RWPE1 (cell line): ENCODE measurements at regions not wholly inside any gene's neighbourhood (a gene's known extent, or its start where the extent isn't known, plus 50 kb on each side); places are given as distances from the start of the nearest gene placed in this dataset.

Experiments
- CTCF ChIA-PET: fragments of 350-600 bp; sonication (Branson Sonifier 250); formaldehyde crosslinking; extraction: SDS; loops from one replicate; lab custom pipeline; 2021; lab: Yijun Ruan, JAX
- POLR2A ChIA-PET: fragments of 400-600 bp; formaldehyde crosslinking; extraction: SDS; loops from one replicate; lab custom pipeline; 2020; ENCODE audit warnings: antibody characterized with exemption; ENCODE audit not compliant: low non-redundant PET; lab: Yijun Ruan, JAX
- DNase-seq: peaks from one replicate; pipeline ENCODE4 v3.0.0; 2012; ENCODE audit warnings: low spot score
- H3K27ac ChIP-seq: fragments of 450-650 bp; 2 replicates; pipeline ENCODE4 v1.5.1; 2017
- TF ChIP-seq, protein P1 (sequence below): fragments of 450-650 bp; conservative IDR thresholded peaks from 2 replicates; pipeline ENCODE4 v1.5.1; 2017; ENCODE audit warnings: low read depth, mild to moderate bottlenecking

GRCh38 chr4:128549636-128550035 lies 259.9 kb upstream of the JADE1 start:
- no peak for DNase-seq
- TF ChIP-seq, protein P1, sequence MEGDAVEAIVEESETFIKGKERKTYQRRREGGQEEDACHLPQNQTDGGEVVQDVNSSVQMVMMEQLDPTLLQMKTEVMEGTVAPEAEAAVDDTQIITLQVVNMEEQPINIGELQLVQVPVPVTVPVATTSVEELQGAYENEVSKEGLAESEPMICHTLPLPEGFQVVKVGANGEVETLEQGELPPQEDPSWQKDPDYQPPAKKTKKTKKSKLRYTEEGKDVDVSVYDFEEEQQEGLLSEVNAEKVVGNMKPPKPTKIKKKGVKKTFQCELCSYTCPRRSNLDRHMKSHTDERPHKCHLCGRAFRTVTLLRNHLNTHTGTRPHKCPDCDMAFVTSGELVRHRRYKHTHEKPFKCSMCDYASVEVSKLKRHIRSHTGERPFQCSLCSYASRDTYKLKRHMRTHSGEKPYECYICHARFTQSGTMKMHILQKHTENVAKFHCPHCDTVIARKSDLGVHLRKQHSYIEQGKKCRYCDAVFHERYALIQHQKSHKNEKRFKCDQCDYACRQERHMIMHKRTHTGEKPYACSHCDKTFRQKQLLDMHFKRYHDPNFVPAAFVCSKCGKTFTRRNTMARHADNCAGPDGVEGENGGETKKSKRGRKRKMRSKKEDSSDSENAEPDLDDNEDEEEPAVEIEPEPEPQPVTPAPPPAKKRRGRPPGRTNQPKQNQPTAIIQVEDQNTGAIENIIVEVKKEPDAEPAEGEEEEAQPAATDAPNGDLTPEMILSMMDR: no peak
- no peak overlapping the region for H3K27ac ChIP-seq
- ChIA-PET POLR2A (no interaction called here), CTCF (no interaction called here)

DNA sequence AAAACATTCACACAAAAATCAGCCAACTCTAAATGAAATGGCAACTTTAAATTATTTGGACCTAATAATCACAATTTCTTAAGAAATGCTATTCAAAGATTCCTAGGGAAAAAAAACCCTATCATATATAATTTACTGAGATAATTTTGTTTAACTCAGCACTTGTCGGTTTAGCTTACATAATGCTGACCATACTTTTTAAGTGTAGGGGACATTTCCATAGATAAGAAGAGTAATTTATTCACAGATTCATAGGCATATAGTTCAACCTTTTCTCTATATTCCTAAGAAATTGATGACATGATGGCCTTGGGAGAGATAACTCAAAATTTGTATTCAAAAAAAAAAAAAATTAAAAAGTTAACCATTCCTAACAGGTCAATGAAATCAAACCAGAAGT lies 260.8 kb upstream of the PGRMC2 start:
- ChIA-PET CTCF (no interaction called here), POLR2A (no interaction called here)
- no peak overlapping the region for H3K27ac ChIP-seq
- TF ChIP-seq, protein P1: no peak
- DNase-seq: no peak

GRCh38 chr4:128544272-128544671 lies 256.7 kb upstream of the PGRMC2 start:
- no peak overlapping the region for H3K27ac ChIP-seq
- TF ChIP-seq, protein P1: no peak
- ChIA-PET CTCF (interaction anchor here (0.5 kb wide), 1 partner anchor 52 kb away, joined by 3 read pairs; no protein-coding TSS in a partner anchor), POLR2A (no interaction called here)
- DNase-seq: no peak

DNA sequence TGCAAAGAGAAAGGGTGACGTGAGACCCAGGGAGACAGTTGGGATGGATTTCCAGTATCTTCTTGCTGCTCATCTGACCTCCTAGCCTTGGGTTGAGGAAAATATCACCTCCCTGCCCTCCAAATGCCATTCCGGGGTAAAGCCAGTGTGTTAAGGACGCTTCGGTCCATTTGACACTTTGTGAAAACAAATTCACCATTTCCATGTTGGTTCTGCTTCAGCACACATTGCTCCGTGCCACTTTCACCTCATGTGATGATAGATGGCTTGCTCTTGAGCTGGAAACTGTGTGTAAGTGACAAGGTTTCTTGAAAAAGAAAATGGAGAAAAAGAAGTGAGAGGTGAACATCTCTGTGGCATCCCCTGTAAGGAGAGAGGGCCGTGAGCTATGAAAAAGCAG lies 256.1 kb upstream of the PGRMC2 start:
- TF ChIP-seq, protein P1: no peak
- H3K27ac ChIP-seq: no peak overlapping the region
- ChIA-PET POLR2A (no interaction called here), CTCF (no interaction called here)
- DNase-seq: no peak

GRCh38 chr4:128542047-128542446 lies 254.4 kb upstream of the PGRMC2 start:
- DNase-seq: no peak
- CTCF ChIA-PET: interaction anchor here (0.7 kb wide), 1 partner anchor 70 kb away, joined by 3 read pairs; no protein-coding TSS in a partner anchor
- POLR2A ChIA-PET: no interaction called here

GRCh38 chr4:128540122-128540521 lies 252.5 kb upstream of the PGRMC2 start:
- ChIA-PET POLR2A (no interaction called here), CTCF (no interaction called here)
- DNase-seq: no peak
- TF ChIP-seq, protein P1: no peak
- H3K27ac ChIP-seq: no peak overlapping the region

More at GRCh38 chr4:128542047-128542446, 254.4 kb upstream of the PGRMC2 start:
- TF ChIP-seq, protein P1: no peak
- no peak overlapping the region for H3K27ac ChIP-seq
